ENCODE measurements at regions not wholly inside any gene's neighbourhood (a gene's known extent, or its start where the extent isn't known, plus 50 kb on each side); places are given as distances from the start of the nearest gene placed in this dataset.
A peak's percentile ranks its signal among the peaks of the same experiment; 100 is the strongest.

- ATAC-seq = 0 out of 2 replicates have a peak, but pooled peaks have one; percentile 38
- no peak for DNase-seq (ENCODE audit: low read depth, low spot score)
- BruUV-seq (replicated peaks) = no TSS peak
- intact Hi-C loops (cut with micrococcal nuclease; ENCODE audit: unreplicated experiment) (no loop called here), in situ Hi-C loops (cut with HindIII; ENCODE audit: low pct_unique_long_range_greater_than_20kb, low sequenced_read_pairs) (no loop called here)
- TF ChIP-seq CTCF (IDR thresholded peaks at IDR 0.05) (no peak), SIN3A (IDR thresholded peaks at IDR 0.05; ENCODE audit: borderline replicate concordance, insufficient read depth, low read depth, low read length) (no peak), POLR2AphosphoS5 (IDR thresholded peaks at IDR 0.05; ENCODE audit: low read depth, low read length) (no peak), TCF7L2 (IDR thresholded peaks at IDR 0.05; ENCODE audit: low read depth, low read length) (no peak), REST (IDR thresholded peaks at IDR 0.05; ENCODE audit: insufficient read depth in 1 of 2, low read depth in 2 of 2, low read length in 1 of 2) (no peak)
- no peaks in the 10 kb centered on the region for H3K36me3 ChIP-seq (ENCODE audit: control insufficient read depth, insufficient read depth, low read length)
- no peak overlapping the region for H3K4me3 ChIP-seq (ENCODE audit: low read depth in 2 of 2, low read length in 2 of 2)
- no peaks in the 10 kb centered on the region for H3K4me1 ChIP-seq (ENCODE audit: control insufficient read depth, insufficient read depth, low read length)
- H3K9me3 ChIP-seq (ENCODE audit: control insufficient read depth, insufficient read depth, low read depth, low read length) = no peaks in the 10 kb centered on the region
- POLR2A ChIA-PET = no interaction called here
- CTCF ChIA-PET = no interaction called here
- H3K27ac ChIP-seq (ENCODE audit: low read length) = no peak overlapping the region
- H3K27me3 ChIP-seq (ENCODE audit: control insufficient read depth, insufficient read depth, low read length) = peaks cover 2% of the 10 kb centered on the region; the same call in 1 of the 2 replicates
These were observed 82.4 kb upstream of the PROX1 start for GRCh38 chr1:213905344-213905743.

GRCh38 chr1:213908521-213908920 lies 79.3 kb upstream of the PROX1 start:
- no peak overlapping the region for H3K27ac ChIP-seq (ENCODE audit: low read length)
- ChIA-PET CTCF (no interaction called here), POLR2A (no interaction called here)
- no peaks in the 10 kb centered on the region for H3K4me1 ChIP-seq (ENCODE audit: control insufficient read depth, insufficient read depth, low read length)
- H3K27me3 ChIP-seq (ENCODE audit: control insufficient read depth, insufficient read depth, low read length) = peaks cover 4% of the 10 kb centered on the region
- in situ Hi-C loops (cut with HindIII; ENCODE audit: low pct_unique_long_range_greater_than_20kb, low sequenced_read_pairs) = no loop called here
- H3K36me3 ChIP-seq (ENCODE audit: control insufficient read depth, insufficient read depth, low read length) = no peaks in the 10 kb centered on the region
- no peak overlapping the region for H3K4me3 ChIP-seq (ENCODE audit: low read depth in 2 of 2, low read length in 2 of 2)
- intact Hi-C loops (cut with micrococcal nuclease; ENCODE audit: unreplicated experiment) = no loop called here
- no peak for TF ChIP-seq SIN3A (IDR thresholded peaks at IDR 0.05; ENCODE audit: borderline replicate concordance, insufficient read depth, low read depth, low read length)
- TF ChIP-seq CTCF (IDR thresholded peaks at IDR 0.05) = no peak
- no peak for TF ChIP-seq POLR2AphosphoS5 (IDR thresholded peaks at IDR 0.05; ENCODE audit: low read depth, low read length)
- TF ChIP-seq TCF7L2 (IDR thresholded peaks at IDR 0.05; ENCODE audit: low read depth, low read length) = no peak
- no peak for TF ChIP-seq REST (IDR thresholded peaks at IDR 0.05; ENCODE audit: insufficient read depth in 1 of 2, low read depth in 2 of 2, low read length in 1 of 2)
- DNase-seq (ENCODE audit: low read depth, low spot score) = no peak
- H3K9me3 ChIP-seq (ENCODE audit: control insufficient read depth, insufficient read depth, low read depth, low read length) = no peaks in the 10 kb centered on the region
- ATAC-seq = no peak
- no TSS peak for BruUV-seq (replicated peaks)

Data from Panc1 (cell line).